Stimulated activated CD4-positive, alpha-beta T cell treated with anti-CD3 and anti-CD28 coated beads, TNF-alpha, amount 100 ng/mL, for 48 hours (primary cell): ENCODE measurements at regions not wholly inside any gene's neighbourhood (a gene's known extent, or its start where the extent isn't known, plus 50 kb on each side); places are given as distances from the start of the nearest gene placed in this dataset.

Experiments
- DNase-seq, 3 donors: peaks; one replicate each; pipeline ENCODE4 v3.0.0-alpha.2; 2020; ENCODE audit warnings: low read depth in 3 of 3

- DNase-seq, result no peak
Measured at GRCh38 chr10:1882728-1883127, 145.4 kb upstream of the ADARB2 start.

- no peak for DNase-seq
Measured at GRCh38 chr10:1882180-1882579, 144.9 kb upstream of the ADARB2 start.

- no peak for DNase-seq
Measured at GRCh38 chr10:1881636-1882035, 144.3 kb upstream of the ADARB2 start.

- DNase-seq, result no peak
Measured at GRCh38 chr10:1874533-1874932, 137.2 kb upstream of the ADARB2 start.

- no peak for DNase-seq
Measured at GRCh38 chr10:1873661-1874315, 136.5 kb upstream of the ADARB2 start.

GRCh38 chr10:1872151-1872726 is 134.9 kb upstream of the ADARB2 start:
- DNase-seq, result no peak

- DNase-seq, result no peak
Measured at GRCh38 chr10:1870491-1870890, 133.2 kb upstream of the ADARB2 start.

GRCh38 chr10:1869861-1870260 is 132.5 kb upstream of the ADARB2 start:
- no peak for DNase-seq

- DNase-seq, result no peak
Measured at GRCh38 chr10:1860351-1860750, 123.0 kb upstream of the ADARB2 start.

- no peak for DNase-seq
Measured at GRCh38 chr10:1858547-1858946, 121.2 kb upstream of the ADARB2 start.

- DNase-seq, result no peak
Measured at GRCh38 chr10:1858048-1858447, 120.7 kb upstream of the ADARB2 start.

GRCh38 chr10:1855911-1856310 is 118.6 kb upstream of the ADARB2 start:
- DNase-seq, result no peak

GRCh38 chr10:1854271-1854670 is 116.9 kb upstream of the ADARB2 start:
- no peak for DNase-seq

GRCh38 chr10:1853801-1854200 is 116.5 kb upstream of the ADARB2 start:
- no peak for DNase-seq

- no peak for DNase-seq
Measured at GRCh38 chr10:1852841-1853240, 115.5 kb upstream of the ADARB2 start.

- DNase-seq, result no peak
Measured at GRCh38 chr10:1851762-1852161, 114.4 kb upstream of the ADARB2 start.

GRCh38 chr10:1850971-1851527 is 113.7 kb upstream of the ADARB2 start:
- DNase-seq, result no peak

- DNase-seq, result no peak
Measured at GRCh38 chr10:1847361-1847760, 110.0 kb upstream of the ADARB2 start.

GRCh38 chr10:1846032-1846431 is 108.7 kb upstream of the ADARB2 start:
- DNase-seq, result no peak

- no peak for DNase-seq
Measured at GRCh38 chr10:1841759-1842158, 104.4 kb upstream of the ADARB2 start.

- DNase-seq, result no peak
Measured at GRCh38 chr10:1829712-1830111, 92.4 kb upstream of the ADARB2 start.

GRCh38 chr10:1824928-1825327 is 87.6 kb upstream of the ADARB2 start:
- no peak for DNase-seq

GRCh38 chr10:1814556-1814955 is 77.2 kb upstream of the ADARB2 start:
- no peak for DNase-seq
